Suprapubic skin (tissue), 4 donors: ENCODE measurements at regions not wholly inside any gene's neighbourhood (a gene's known extent, or its start where the extent isn't known, plus 50 kb on each side); places are given as distances from the start of the nearest gene placed in this dataset.

Source experiments
- DNase-seq, 2 donors: peaks; one replicate each; pipeline ENCODE4 v3.0.0-alpha.2; 2019; ENCODE audit warnings: low spot score in 2 of 2
- H3K27ac ChIP-seq: fragments of 200-600 bp; sonication (generic); one replicate; pipeline ENCODE4 v1.5.1; 2019
- H3K27me3 ChIP-seq: fragments of 200-600 bp; sonication (generic); one replicate; pipeline ENCODE4 v1.5.1; 2019
- H3K36me3 ChIP-seq: fragments of 200-600 bp; sonication (generic); one replicate; pipeline ENCODE4 v1.5.1; 2019
- H3K4me1 ChIP-seq: fragments of 200-600 bp; sonication (generic); one replicate; pipeline ENCODE4 v1.5.1; 2019
- H3K4me3 ChIP-seq: fragments of 200-600 bp; sonication (generic); one replicate; pipeline ENCODE4 v1.5.1; 2019; ENCODE audit warnings: mild to moderate bottlenecking
- H3K9me3 ChIP-seq: fragments of 200-600 bp; sonication (generic); one replicate; pipeline ENCODE4 v1.5.1; 2019
- CTCF ChIP-seq, 2 donors: fragments of 200-600 bp in 1 of 2; fragments of 450-650 bp in 1 of 2; sonication (generic) in 1 of 2; IDR thresholded peaks; one replicate each; pipeline ENCODE4 v1.5.1; 2016 to 2019; ENCODE audit warnings: antibody characterized with exemption in 2 of 2, mild to moderate bottlenecking in 1 of 2, moderate library complexity in 1 of 2
- EP300 ChIP-seq: sonication (generic); formaldehyde crosslinking; IDR thresholded peaks from one replicate; pipeline ENCODE4 v1.6.1; 2017; ENCODE audit warnings: antibody characterized with exemption
- POLR2A ChIP-seq, 2 donors: fragments of 450-650 bp; IDR thresholded peaks; one replicate each; pipeline ENCODE4 v1.6.1; 2017; ENCODE audit warnings: antibody characterized with exemption in 2 of 2, mild to moderate bottlenecking in 2 of 2, moderate library complexity in 2 of 2
- POLR2AphosphoS5 ChIP-seq, 3 donors: sonication (generic); formaldehyde crosslinking; IDR thresholded peaks; one replicate each; pipeline ENCODE4 v1.6.1; 2017; ENCODE audit warnings: antibody characterized with exemption in 3 of 3
- WGBS: methylation state at CpG from one replicate; pipeline ENCODE4 v1.1.5; 2018; 5-methylcytosine and 5-hydroxymethylcytosine counted together

- 26% methylated on average over 6 of the region's 6 CpGs for WGBS
- TF ChIP-seq CTCF (IDR thresholded peaks at IDR 0.05) (no peak), POLR2A (IDR thresholded peaks at IDR 0.05) (no peak), POLR2AphosphoS5 (IDR thresholded peaks at IDR 0.05) (no peak), EP300 (no peak)
- Histone ChIP-seq H3K27ac (no peak overlapping the region), H3K36me3 (no peaks in the 10 kb centered on the region), H3K9me3 (no peaks in the 10 kb centered on the region), H3K4me3 (no peak overlapping the region), H3K4me1 (peaks cover 15% of the 10 kb centered on the region), H3K27me3 (no peaks in the 10 kb centered on the region)
- no peak for DNase-seq
Measured at GRCh38 chr2:217402761-217403383, 543.0 kb upstream of the TNP1 start.

GRCh38 chr2:217402144-217402543, 542.3 kb upstream of the TNP1 start:
- Histone ChIP-seq H3K4me1 (peaks cover 12% of the 10 kb centered on the region), H3K4me3 (no peak overlapping the region), H3K27ac (no peak overlapping the region), H3K27me3 (no peaks in the 10 kb centered on the region), H3K9me3 (no peaks in the 10 kb centered on the region), H3K36me3 (no peaks in the 10 kb centered on the region)
- DNase-seq = no peak
- WGBS = 93% methylated on average over 3 of the region's 3 CpGs
- TF ChIP-seq POLR2A (IDR thresholded peaks at IDR 0.05) (no peak), CTCF (IDR thresholded peaks at IDR 0.05) (no peak), POLR2AphosphoS5 (IDR thresholded peaks at IDR 0.05) (no peak), EP300 (no peak)

GRCh38 chr2:217399291-217399690, 539.4 kb upstream of the TNP1 start:
- no peak overlapping the region for H3K27ac ChIP-seq
- 88% methylated on average over 5 of the region's 5 CpGs for WGBS

GRCh38 chr2:217398860-217399259, 539.0 kb upstream of the TNP1 start:
- H3K9me3 ChIP-seq = no peaks in the 10 kb centered on the region
- H3K4me1 ChIP-seq = peaks cover 18% of the 10 kb centered on the region
- H3K4me3 ChIP-seq = no peak overlapping the region
- 60% methylated on average over 9 of the region's 9 CpGs for WGBS
- no peak for TF ChIP-seq CTCF (IDR thresholded peaks at IDR 0.05)
- no peak for TF ChIP-seq POLR2AphosphoS5 (IDR thresholded peaks at IDR 0.05)
- TF ChIP-seq EP300 = no peak
- no peak for TF ChIP-seq POLR2A (IDR thresholded peaks at IDR 0.05)
- no peak for DNase-seq
- H3K27ac ChIP-seq = no peak overlapping the region
- H3K36me3 ChIP-seq = no peaks in the 10 kb centered on the region
- no peaks in the 10 kb centered on the region for H3K27me3 ChIP-seq

More at GRCh38 chr2:217399291-217399690, 539.4 kb upstream of the TNP1 start:
- Histone ChIP-seq H3K4me1 (peaks cover 13% of the 10 kb centered on the region), H3K9me3 (no peaks in the 10 kb centered on the region), H3K27me3 (no peaks in the 10 kb centered on the region), H3K4me3 (no peak overlapping the region), H3K36me3 (no peaks in the 10 kb centered on the region)
- DNase-seq = no peak
- TF ChIP-seq POLR2A (IDR thresholded peaks at IDR 0.05) (no peak), EP300 (no peak), POLR2AphosphoS5 (IDR thresholded peaks at IDR 0.05) (no peak), CTCF (IDR thresholded peaks at IDR 0.05) (no peak)

- TF ChIP-seq EP300 (no peak), POLR2AphosphoS5 (IDR thresholded peaks at IDR 0.05) (no peak), POLR2A (IDR thresholded peaks at IDR 0.05) (no peak), CTCF (IDR thresholded peaks at IDR 0.05) (no peak)
- 96% methylated on average over 7 of the region's 7 CpGs for WGBS
- H3K27ac ChIP-seq = no peak overlapping the region
- H3K9me3 ChIP-seq = no peaks in the 10 kb centered on the region
- no peaks in the 10 kb centered on the region for H3K27me3 ChIP-seq
- no peak for DNase-seq
- no peaks in the 10 kb centered on the region for H3K36me3 ChIP-seq
- no peak overlapping the region for H3K4me3 ChIP-seq
- H3K4me1 ChIP-seq = peaks cover 18% of the 10 kb centered on the region
Measured at GRCh38 chr2:217398101-217398500, 538.2 kb upstream of the TNP1 start.
